ENCODE measurements at regions not wholly inside any gene's neighbourhood (a gene's known extent, or its start where the extent isn't known, plus 50 kb on each side); places are given as distances from the start of the nearest gene placed in this dataset.

GRCh38 chr1:177351361-177352108, 180.8 kb downstream of the BRINP2 start:
- intact Hi-C loops (cut with DNase I; ENCODE audit: low total_unique reads): no loop called here
- DNase-seq (ENCODE audit: low spot score in 2 of 2): no peak
- TF ChIP-seq CTCF (IDR thresholded peaks at IDR 0.05) (peak in 1 of 3 donors; percentile 6), POLR2A (IDR thresholded peaks at IDR 0.05) (no peak)
- 68 to 76% methylated on average over 6 of the region's 6 CpGs for WGBS, 2 donors
- no peak overlapping the region for H3K4me3 ChIP-seq (ENCODE audit: low read depth, poor library complexity, severe bottlenecking)

DNA sequence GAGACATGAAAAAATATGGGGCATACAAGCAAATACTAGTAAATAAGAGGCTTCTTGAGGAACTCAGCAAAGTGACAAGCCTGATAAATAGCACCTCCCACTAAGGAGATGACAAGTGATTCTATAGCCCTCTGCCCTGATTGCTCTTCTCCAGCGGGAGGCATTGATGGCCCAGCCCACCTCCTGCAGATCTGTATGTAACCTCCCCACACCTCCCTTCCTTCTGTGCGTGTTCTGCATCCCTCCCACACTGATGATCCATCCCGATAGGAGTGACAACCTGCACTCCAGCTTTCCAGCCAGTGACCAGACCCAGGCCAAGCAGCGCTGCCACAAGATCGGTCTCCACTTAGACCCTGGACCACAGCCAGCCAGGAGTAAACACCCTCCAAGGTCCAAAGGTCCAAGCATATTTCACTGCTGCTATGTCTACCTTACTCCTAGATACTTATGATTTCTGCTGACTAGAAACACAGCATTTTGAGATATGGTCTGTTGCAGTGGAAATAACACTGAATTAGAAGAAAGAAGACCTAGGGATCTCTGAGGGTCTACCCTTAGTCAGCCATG, 176.1 kb downstream of the BRINP2 start:
- DNase-seq (ENCODE audit: low spot score in 2 of 2): no peak
- TF ChIP-seq POLR2A (IDR thresholded peaks at IDR 0.05) (no peak), CTCF (IDR thresholded peaks at IDR 0.05) (no peak)
- no peak overlapping the region for H3K4me3 ChIP-seq (ENCODE audit: low read depth, poor library complexity, severe bottlenecking)
- 88 to 90% methylated on average over 5 of the region's 5 CpGs for WGBS, 2 donors
- intact Hi-C loops (cut with DNase I; ENCODE audit: low total_unique reads): no loop called here

DNA sequence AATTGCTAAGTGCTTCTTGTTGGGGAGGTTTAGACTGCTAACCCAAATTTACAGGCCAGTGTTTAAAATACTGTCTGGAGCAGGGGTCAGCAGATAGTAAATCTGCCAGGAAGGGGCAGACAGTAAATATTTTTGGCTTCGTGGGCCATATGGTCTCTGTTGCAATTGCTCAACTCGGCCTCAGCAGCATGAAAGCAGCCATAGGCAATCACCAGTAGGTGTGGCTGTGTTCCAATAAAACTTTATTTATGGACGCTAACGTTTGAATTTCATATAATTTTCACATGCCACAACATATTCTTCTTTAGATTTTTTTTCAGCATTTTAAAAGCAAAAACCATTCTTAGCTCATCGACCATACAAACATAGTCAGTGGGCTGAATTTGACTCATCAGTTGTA, 172.7 kb downstream of the BRINP2 start:
- no peak overlapping the region for H3K4me3 ChIP-seq (ENCODE audit: low read depth, poor library complexity, severe bottlenecking)
- no peak for DNase-seq (ENCODE audit: low spot score in 2 of 2)
- intact Hi-C loops (cut with DNase I; ENCODE audit: low total_unique reads): no loop called here
- WGBS, 2 donors: 44 to 47% methylated on average over 5 of the region's 5 CpGs
- TF ChIP-seq POLR2A (IDR thresholded peaks at IDR 0.05): no peak
- TF ChIP-seq CTCF (IDR thresholded peaks at IDR 0.05): no peak

DNA sequence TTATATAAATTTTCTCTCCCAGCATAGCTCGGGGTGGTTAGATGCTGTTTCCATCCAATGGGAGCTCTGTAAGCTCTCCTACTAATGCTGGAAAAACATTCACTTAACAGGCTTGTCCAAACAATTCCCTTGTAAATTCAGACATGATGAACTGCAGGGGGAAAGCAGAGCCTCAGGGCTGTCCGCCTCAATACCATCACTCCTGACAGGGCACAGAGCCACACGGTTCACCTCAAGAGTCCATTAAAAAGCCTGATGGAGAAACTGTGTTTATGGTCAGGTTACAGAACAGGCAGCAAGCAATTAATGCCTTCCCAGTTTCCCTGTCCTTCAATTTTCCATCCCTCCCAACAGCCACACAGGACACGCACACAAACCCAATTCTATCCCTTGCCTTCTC, 171.0 kb downstream of the BRINP2 start:
- TF ChIP-seq CTCF (IDR thresholded peaks at IDR 0.05): no peak
- no peak for TF ChIP-seq POLR2A (IDR thresholded peaks at IDR 0.05)
- H3K4me3 ChIP-seq (ENCODE audit: low read depth, poor library complexity, severe bottlenecking): no peak overlapping the region
- no peak for DNase-seq (ENCODE audit: low spot score in 2 of 2)
- intact Hi-C loops (cut with DNase I; ENCODE audit: low total_unique reads): no loop called here
- 44 to 61% methylated on average over 4 of the region's 4 CpGs for WGBS, 2 donors

GRCh38 chr1:177340601-177341067, 169.9 kb downstream of the BRINP2 start:
- no peak overlapping the region for H3K4me3 ChIP-seq (ENCODE audit: low read depth, poor library complexity, severe bottlenecking)
- DNase-seq (ENCODE audit: low spot score in 2 of 2): no peak
- TF ChIP-seq CTCF (IDR thresholded peaks at IDR 0.05): no peak
- no peak for TF ChIP-seq POLR2A (IDR thresholded peaks at IDR 0.05)
- 20 to 23% methylated on average over 10 of the region's 10 CpGs for WGBS, 2 donors
- intact Hi-C loops (cut with DNase I; ENCODE audit: low total_unique reads): no loop called here
